Hepatocyte (in vitro differentiated cells): ENCODE measurements at regions not wholly inside any gene's neighbourhood (a gene's known extent, or its start where the extent isn't known, plus 50 kb on each side); places are given as distances from the start of the nearest gene placed in this dataset.

Experiments
- DNase-seq: peaks from one replicate; pipeline ENCODE4 v3.0.0-alpha.2; 2016; ENCODE audit warnings: low spot score
- H2AFZ ChIP-seq: fragments of 200-600 bp; sonication (generic); 2 replicates; pipeline ENCODE4 v1.6.0; 2016; ENCODE audit warnings: antibody characterized with exemption, mild to moderate bottlenecking
- H3K27ac ChIP-seq: fragments of 200-600 bp; sonication (generic); 2 replicates; pipeline ENCODE4 v1.5.1; 2016; ENCODE audit warnings: mild to moderate bottlenecking
- H3K27me3 ChIP-seq: fragments of 200-600 bp; sonication (generic); 2 replicates; pipeline ENCODE4 v1.6.1; 2016
- H3K36me3 ChIP-seq: fragments of 200-600 bp; sonication (generic); replicated peaks from 2 replicates; pipeline ENCODE4 v1.5.1; 2016; ENCODE audit warnings: low read depth; ENCODE audit not compliant: insufficient read depth
- H3K4me1 ChIP-seq: fragments of 200-600 bp; sonication (generic); 2 replicates; pipeline ENCODE4 v1.5.1; 2016; ENCODE audit warnings: mild to moderate bottlenecking, moderate library complexity; ENCODE audit not compliant: insufficient read depth
- H3K4me2 ChIP-seq: fragments of 200-600 bp; sonication (generic); 2 replicates; pipeline ENCODE4 v1.6.0; 2016
- H3K4me3 ChIP-seq: fragments of 200-600 bp; sonication (generic); 2 replicates; pipeline ENCODE4 v1.5.1; 2016; ENCODE audit warnings: mild to moderate bottlenecking
- H3K79me2 ChIP-seq: fragments of 200-600 bp; sonication (generic); 2 replicates; pipeline ENCODE4 v1.6.0; 2017; ENCODE audit warnings: mild to moderate bottlenecking
- H3K9me2 ChIP-seq: fragments of 200-600 bp; sonication (generic); replicated peaks from 2 replicates; pipeline ENCODE4 v1.6.0; 2017; ENCODE audit warnings: mild to moderate bottlenecking; ENCODE audit not compliant: insufficient read depth
- H3K9me3 ChIP-seq: fragments of 200-600 bp; sonication (generic); 2 replicates; pipeline ENCODE4 v1.5.1; 2016; ENCODE audit warnings: low read depth, mild to moderate bottlenecking
- H4K20me1 ChIP-seq: fragments of 200-600 bp; sonication (generic); 2 replicates; pipeline ENCODE4 v1.6.0; 2016; ENCODE audit warnings: mild to moderate bottlenecking; ENCODE audit not compliant: insufficient read depth, poor library complexity, severe bottlenecking
- EZH2 ChIP-seq: fragments of 200-600 bp; sonication (generic); IDR thresholded peaks from 2 replicates; pipeline ENCODE4 v1.6.1; 2016; ENCODE audit warnings: antibody characterized with exemption, mild to moderate bottlenecking, borderline replicate concordance
- EZH2phosphoT487 ChIP-seq: fragments of 200-600 bp; sonication (generic); IDR thresholded peaks from one replicate; pipeline ENCODE4 v1.6.1; 2018; ENCODE audit warnings: antibody characterized with exemption, mild to moderate bottlenecking, low read depth, moderate library complexity; ENCODE audit not compliant: unreplicated experiment, severe bottlenecking
- WGBS: methylation state at CpG from one replicate; pipeline ENCODE4 v1.1.6; 2016; ENCODE audit warnings: low lambda C conversion rate; ENCODE audit errors: missing lambda C conversion rate; 5-methylcytosine and 5-hydroxymethylcytosine counted together
- TF ChIP-seq, protein P1 (sequence below): fragments of 200-600 bp; sonication (generic); IDR thresholded peaks from 2 replicates; pipeline ENCODE4 v1.5.1; 2016; ENCODE audit warnings: antibody characterized with exemption, mild to moderate bottlenecking; ENCODE audit not compliant: poor library complexity

DNA sequence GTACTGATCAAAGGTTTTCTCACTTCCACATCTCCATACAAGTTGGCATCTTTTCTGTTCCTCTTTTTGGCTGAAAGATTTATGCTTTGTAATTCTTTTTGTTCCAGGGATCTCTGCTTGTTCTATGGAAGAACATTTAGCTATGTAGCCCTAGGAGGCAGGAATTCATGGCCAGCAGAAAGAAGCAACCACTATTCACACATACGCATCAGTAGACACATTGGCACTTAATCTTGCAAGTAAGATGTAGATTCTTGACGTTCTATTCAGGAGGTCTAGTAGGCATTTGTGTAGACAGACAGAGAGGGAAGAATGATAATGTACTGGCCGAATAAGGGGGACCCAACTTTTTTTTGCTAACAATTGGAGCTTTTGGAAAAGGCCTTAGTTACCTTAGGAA, 336.0 kb downstream of the NUF2 start:
- Histone ChIP-seq H3K79me2 (no peaks in the 10 kb centered on the region), H3K9me2 (no peaks in the 10 kb centered on the region), H3K36me3 (no peaks in the 10 kb centered on the region), H3K4me2 (no peak overlapping the region), H3K27ac (no peak overlapping the region), H3K4me3 (no peak overlapping the region), H3K9me3 (no peaks in the 10 kb centered on the region), H3K4me1 (no peaks in the 10 kb centered on the region), H3K27me3 (no peaks in the 10 kb centered on the region), H4K20me1 (no peaks in the 10 kb centered on the region), H2AFZ (no peak overlapping the region)
- 91% methylated on average over 3 of the region's 3 CpGs for WGBS
- DNase-seq = no peak
- TF ChIP-seq EZH2 (no peak), EZH2phosphoT487 (no peak)
- TF ChIP-seq, protein P1, sequence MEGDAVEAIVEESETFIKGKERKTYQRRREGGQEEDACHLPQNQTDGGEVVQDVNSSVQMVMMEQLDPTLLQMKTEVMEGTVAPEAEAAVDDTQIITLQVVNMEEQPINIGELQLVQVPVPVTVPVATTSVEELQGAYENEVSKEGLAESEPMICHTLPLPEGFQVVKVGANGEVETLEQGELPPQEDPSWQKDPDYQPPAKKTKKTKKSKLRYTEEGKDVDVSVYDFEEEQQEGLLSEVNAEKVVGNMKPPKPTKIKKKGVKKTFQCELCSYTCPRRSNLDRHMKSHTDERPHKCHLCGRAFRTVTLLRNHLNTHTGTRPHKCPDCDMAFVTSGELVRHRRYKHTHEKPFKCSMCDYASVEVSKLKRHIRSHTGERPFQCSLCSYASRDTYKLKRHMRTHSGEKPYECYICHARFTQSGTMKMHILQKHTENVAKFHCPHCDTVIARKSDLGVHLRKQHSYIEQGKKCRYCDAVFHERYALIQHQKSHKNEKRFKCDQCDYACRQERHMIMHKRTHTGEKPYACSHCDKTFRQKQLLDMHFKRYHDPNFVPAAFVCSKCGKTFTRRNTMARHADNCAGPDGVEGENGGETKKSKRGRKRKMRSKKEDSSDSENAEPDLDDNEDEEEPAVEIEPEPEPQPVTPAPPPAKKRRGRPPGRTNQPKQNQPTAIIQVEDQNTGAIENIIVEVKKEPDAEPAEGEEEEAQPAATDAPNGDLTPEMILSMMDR = no peak

DNA sequence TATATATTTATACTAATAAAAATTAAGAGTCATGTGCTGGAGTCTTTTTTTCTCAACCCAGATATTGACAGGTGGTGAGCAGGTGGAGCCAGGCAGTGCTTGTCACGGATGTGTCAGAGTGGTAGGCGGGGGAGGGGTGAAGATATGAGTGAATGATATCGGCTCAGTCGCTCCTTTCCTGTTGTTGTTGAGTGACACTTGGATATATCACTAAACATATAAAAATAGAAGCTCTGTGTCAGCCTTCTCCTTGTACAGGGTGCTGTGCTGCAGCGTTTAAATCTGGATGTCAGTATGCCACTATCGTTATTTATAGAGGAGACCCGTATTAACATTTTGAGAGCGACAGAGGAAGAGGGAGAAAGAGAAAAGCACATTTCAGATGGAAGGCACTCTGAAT, 339.6 kb downstream of the NUF2 start:
- no peaks in the 10 kb centered on the region for H3K4me1 ChIP-seq
- no peak overlapping the region for H3K4me2 ChIP-seq
- DNase-seq = no peak
- no peak overlapping the region for H2AFZ ChIP-seq
- H3K27ac ChIP-seq = no peak overlapping the region
- TF ChIP-seq EZH2phosphoT487 (no peak), EZH2 (no peak)
- TF ChIP-seq, protein P1 = no peak
- no peaks in the 10 kb centered on the region for H3K9me3 ChIP-seq
- H3K79me2 ChIP-seq = no peaks in the 10 kb centered on the region
- H3K4me3 ChIP-seq = no peak overlapping the region
- 92% methylated on average over 8 of the region's 8 CpGs for WGBS
- H3K27me3 ChIP-seq = no peaks in the 10 kb centered on the region
- no peaks in the 10 kb centered on the region for H3K9me2 ChIP-seq
- no peaks in the 10 kb centered on the region for H4K20me1 ChIP-seq
- no peaks in the 10 kb centered on the region for H3K36me3 ChIP-seq

GRCh38 chr1:163664671-163665335, 343.0 kb downstream of the NUF2 start:
- Histone ChIP-seq H3K27ac (no peak overlapping the region), H3K36me3 (no peaks in the 10 kb centered on the region), H3K9me3 (no peaks in the 10 kb centered on the region), H4K20me1 (no peaks in the 10 kb centered on the region), H3K79me2 (no peaks in the 10 kb centered on the region), H3K27me3 (no peaks in the 10 kb centered on the region), H3K4me1 (no peaks in the 10 kb centered on the region), H3K9me2 (no peaks in the 10 kb centered on the region), H3K4me2 (no peak overlapping the region), H3K4me3 (no peak overlapping the region), H2AFZ (no peak overlapping the region)
- 61% methylated on average over 6 of the region's 6 CpGs for whole genome bisulfite sequencing
- TF ChIP-seq, protein P1 = no peak
- TF ChIP-seq EZH2phosphoT487 = no peak
- TF ChIP-seq EZH2 = no peak
- DNase-seq = peak; percentile 8

DNA sequence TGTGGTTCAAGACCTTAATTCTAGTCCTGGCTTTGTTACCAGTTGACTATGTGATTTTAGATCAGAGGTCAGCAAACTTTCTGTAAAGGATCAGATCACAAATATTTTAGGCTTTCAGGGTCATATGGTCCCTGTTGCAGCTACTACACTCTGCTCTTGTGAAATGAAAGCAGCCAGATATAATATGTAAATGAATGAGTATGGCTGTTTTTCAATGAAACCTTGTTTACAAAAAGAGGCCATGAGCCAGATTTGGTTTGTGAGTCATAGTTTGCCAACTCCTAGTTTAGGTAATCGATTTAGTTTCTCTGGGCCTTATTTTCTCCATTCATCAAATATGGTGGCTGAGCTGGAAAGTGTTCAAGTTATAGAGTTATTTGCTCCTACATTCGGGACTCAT, 346.7 kb downstream of the NUF2 start:
- no peak overlapping the region for H3K4me2 ChIP-seq
- TF ChIP-seq EZH2 = no peak
- TF ChIP-seq EZH2phosphoT487 = no peak
- TF ChIP-seq, protein P1 = no peak
- H3K27me3 ChIP-seq = no peaks in the 10 kb centered on the region
- no peak overlapping the region for H3K27ac ChIP-seq
- H3K4me3 ChIP-seq = no peak overlapping the region
- no peaks in the 10 kb centered on the region for H3K9me2 ChIP-seq
- no peaks in the 10 kb centered on the region for H4K20me1 ChIP-seq
- H3K79me2 ChIP-seq = no peaks in the 10 kb centered on the region
- no peaks in the 10 kb centered on the region for H3K9me3 ChIP-seq
- WGBS = 94% methylated on average over 2 of the region's 2 CpGs
- no peaks in the 10 kb centered on the region for H3K4me1 ChIP-seq
- no peaks in the 10 kb centered on the region for H3K36me3 ChIP-seq
- DNase-seq = no peak
- no peak overlapping the region for H2AFZ ChIP-seq
